Activated CD8-positive, alpha-beta T cell treated with anti-CD3 and anti-CD28 coated beads for 36 hours (primary cell): ENCODE measurements at regions not wholly inside any gene's neighbourhood (a gene's known extent, or its start where the extent isn't known, plus 50 kb on each side); places are given as distances from the start of the nearest gene placed in this dataset.

ENCODE experiments used
- ATAC-seq: fragments of 200-7000 bp; cut with Tn5 transposase; one replicate; pipeline ENCODE4 v1.10.0; 2021; ENCODE audit warnings: mild to moderate bottlenecking, moderate library complexity
- CTCF ChIA-PET: fragments of 350-600 bp; sonication (Branson Sonifier 250); formaldehyde crosslinking; loops from one replicate; lab custom pipeline; 2021; ENCODE audit warnings: antibody characterized with exemption; lab: Charles Lee
- POLR2A ChIA-PET: fragments of 350-600 bp; sonication (Branson Sonifier 250); formaldehyde crosslinking; loops from one replicate; lab custom pipeline; 2021; ENCODE audit warnings: antibody characterized with exemption; lab: Charles Lee
- DNase-seq: peaks from one replicate; pipeline ENCODE4 v3.0.0-alpha.2; 2020
- H3K27ac Mint-ChIP-seq: one replicate; pipeline ENCODE4 v1.8.0; 2021; ENCODE audit warnings: mild to moderate bottlenecking, mixed read lengths
- H3K27me3 Mint-ChIP-seq: one replicate; pipeline ENCODE4 v1.8.0; 2021; ENCODE audit warnings: mixed read lengths
- H3K36me3 Mint-ChIP-seq: one replicate; pipeline ENCODE4 v1.8.0; 2021; ENCODE audit warnings: low read depth, mixed read lengths
- H3K4me1 Mint-ChIP-seq: one replicate; pipeline ENCODE4 v1.8.0; 2021; ENCODE audit warnings: low read depth, mixed read lengths
- H3K4me3 Mint-ChIP-seq: one replicate; pipeline ENCODE4 v1.8.0; 2021; ENCODE audit warnings: mild to moderate bottlenecking, moderate library complexity, mixed read lengths
- H3K9me3 Mint-ChIP-seq: one replicate; pipeline ENCODE4 v1.8.0; 2021; ENCODE audit warnings: mixed read lengths
- intact Hi-C: fragments of 100-400 bp; cut with micrococcal nuclease; formaldehyde crosslinking; loops from one replicate; pipeline ENCODE4 v1.10.0; 2022
- TF ChIP-seq, protein P1 (sequence below): fragments of 200-600 bp; IDR thresholded peaks from one replicate; pipeline ENCODE4 v1.8.0; 2022; ENCODE audit warnings: antibody characterized with exemption, mild to moderate bottlenecking

DNA sequence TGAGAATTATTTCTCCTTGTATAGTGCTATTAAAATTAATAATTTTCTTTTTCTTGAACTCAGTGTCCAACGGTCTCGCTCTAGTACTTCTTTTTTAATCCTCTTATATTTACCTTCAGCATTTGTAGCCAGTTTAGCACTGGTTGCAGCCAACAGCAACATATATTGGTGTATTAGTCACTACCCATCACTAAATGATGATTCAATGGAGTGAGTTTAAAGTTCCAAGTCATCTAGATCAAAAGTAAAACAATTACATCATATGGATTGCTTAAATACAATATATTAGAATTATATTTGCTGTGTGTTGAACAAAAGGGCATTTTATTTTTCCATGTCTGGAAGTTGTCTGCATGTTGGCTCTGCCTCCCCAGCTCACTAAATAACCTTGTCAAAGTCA lies 591.8 kb downstream of the ADGRL2 start:
- Mint-ChIP-seq H3K4me1 (no peaks in the 10 kb centered on the region), H3K4me3 (no peak overlapping the region), H3K9me3 (peaks cover 2% of the 10 kb centered on the region), H3K27ac (no peak overlapping the region), H3K36me3 (no peaks in the 10 kb centered on the region), H3K27me3 (no peaks in the 10 kb centered on the region)
- POLR2A ChIA-PET = no interaction called here
- CTCF ChIA-PET = no interaction called here
- intact Hi-C loops = no loop called here
- no peak for ATAC-seq
- TF ChIP-seq, protein P1, sequence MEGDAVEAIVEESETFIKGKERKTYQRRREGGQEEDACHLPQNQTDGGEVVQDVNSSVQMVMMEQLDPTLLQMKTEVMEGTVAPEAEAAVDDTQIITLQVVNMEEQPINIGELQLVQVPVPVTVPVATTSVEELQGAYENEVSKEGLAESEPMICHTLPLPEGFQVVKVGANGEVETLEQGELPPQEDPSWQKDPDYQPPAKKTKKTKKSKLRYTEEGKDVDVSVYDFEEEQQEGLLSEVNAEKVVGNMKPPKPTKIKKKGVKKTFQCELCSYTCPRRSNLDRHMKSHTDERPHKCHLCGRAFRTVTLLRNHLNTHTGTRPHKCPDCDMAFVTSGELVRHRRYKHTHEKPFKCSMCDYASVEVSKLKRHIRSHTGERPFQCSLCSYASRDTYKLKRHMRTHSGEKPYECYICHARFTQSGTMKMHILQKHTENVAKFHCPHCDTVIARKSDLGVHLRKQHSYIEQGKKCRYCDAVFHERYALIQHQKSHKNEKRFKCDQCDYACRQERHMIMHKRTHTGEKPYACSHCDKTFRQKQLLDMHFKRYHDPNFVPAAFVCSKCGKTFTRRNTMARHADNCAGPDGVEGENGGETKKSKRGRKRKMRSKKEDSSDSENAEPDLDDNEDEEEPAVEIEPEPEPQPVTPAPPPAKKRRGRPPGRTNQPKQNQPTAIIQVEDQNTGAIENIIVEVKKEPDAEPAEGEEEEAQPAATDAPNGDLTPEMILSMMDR = no peak
- no peak for DNase-seq

DNA sequence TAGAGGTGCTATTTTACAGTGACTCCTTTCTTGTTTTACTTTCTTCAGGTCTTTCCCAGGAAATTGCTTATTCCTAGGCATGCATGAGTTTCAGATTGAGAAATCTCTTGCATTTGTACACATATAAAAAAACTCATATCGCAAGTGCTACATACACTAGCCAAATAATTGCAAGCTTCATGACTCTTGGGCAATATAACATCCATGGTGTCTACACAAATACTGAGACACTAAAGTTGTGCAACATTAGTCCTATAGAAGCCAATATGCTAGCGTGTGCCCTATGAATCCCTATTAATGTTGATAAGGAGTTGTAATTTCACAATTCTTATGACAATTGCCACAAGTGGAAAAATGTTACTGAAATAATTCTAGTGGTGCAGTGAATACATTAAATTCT lies 591.0 kb downstream of the ADGRL2 start:
- CTCF ChIA-PET = no interaction called here
- Mint-ChIP-seq H3K36me3 (no peaks in the 10 kb centered on the region), H3K27ac (no peak overlapping the region), H3K27me3 (no peaks in the 10 kb centered on the region), H3K4me1 (no peaks in the 10 kb centered on the region), H3K9me3 (peaks cover 2% of the 10 kb centered on the region), H3K4me3 (no peak overlapping the region)
- intact Hi-C loops = no loop called here
- no peak for DNase-seq
- no peak for ATAC-seq
- TF ChIP-seq, protein P1 = no peak
- POLR2A ChIA-PET = no interaction called here

DNA sequence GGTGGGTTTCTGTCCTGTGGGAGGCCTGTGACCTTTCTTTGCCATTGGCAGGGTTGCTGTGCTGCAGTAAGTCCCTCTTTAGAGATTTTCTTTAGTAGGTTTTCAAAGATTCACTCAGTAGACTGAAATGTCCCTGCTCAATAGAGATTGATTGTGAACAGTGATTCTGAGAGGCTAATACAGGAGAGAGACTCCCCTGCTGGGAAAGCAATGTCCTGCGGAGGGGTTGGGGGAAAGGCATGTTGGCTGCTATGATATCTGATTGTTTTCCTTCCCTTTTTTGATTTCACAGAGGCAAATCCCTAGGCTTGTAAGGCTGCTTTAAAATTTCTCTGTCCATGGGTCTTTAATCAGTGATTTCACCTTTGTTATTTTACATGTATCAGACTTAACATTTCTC lies 589.9 kb downstream of the ADGRL2 start:
- intact Hi-C loops = no loop called here
- Mint-ChIP-seq H3K4me1 (no peaks in the 10 kb centered on the region), H3K27ac (no peak overlapping the region), H3K4me3 (no peak overlapping the region), H3K9me3 (peaks cover 3% of the 10 kb centered on the region), H3K36me3 (no peaks in the 10 kb centered on the region), H3K27me3 (no peaks in the 10 kb centered on the region)
- TF ChIP-seq, protein P1 = no peak
- ATAC-seq (no peak), DNase-seq (no peak)
- CTCF ChIA-PET = no interaction called here
- POLR2A ChIA-PET = no interaction called here

DNA sequence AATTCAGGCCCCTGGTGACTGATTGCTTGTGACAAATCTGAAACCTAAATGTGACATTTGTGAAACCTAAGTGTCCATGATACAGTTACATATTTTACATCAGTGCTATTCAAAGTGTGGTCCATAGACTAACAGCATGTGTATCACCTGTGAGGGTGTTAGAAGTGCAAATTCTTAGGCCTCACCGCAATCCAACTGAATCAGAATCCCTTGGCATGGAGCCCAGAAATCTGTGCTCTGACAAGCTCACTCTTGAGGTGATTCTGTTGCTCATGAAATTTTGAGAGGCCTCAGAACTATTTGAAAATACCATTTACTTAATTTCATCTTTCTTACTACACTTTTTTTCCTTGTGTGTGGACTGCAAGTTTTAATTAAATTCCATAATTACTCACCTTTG lies 587.9 kb downstream of the ADGRL2 start:
- Mint-ChIP-seq H3K27me3 (no peaks in the 10 kb centered on the region), H3K9me3 (peaks cover 3% of the 10 kb centered on the region), H3K4me1 (no peaks in the 10 kb centered on the region), H3K36me3 (no peaks in the 10 kb centered on the region), H3K4me3 (no peak overlapping the region), H3K27ac (no peak overlapping the region)
- intact Hi-C loops = no loop called here
- DNase-seq = no peak
- ATAC-seq = no peak
- POLR2A ChIA-PET = no interaction called here
- CTCF ChIA-PET = no interaction called here
- TF ChIP-seq, protein P1 = no peak

DNA sequence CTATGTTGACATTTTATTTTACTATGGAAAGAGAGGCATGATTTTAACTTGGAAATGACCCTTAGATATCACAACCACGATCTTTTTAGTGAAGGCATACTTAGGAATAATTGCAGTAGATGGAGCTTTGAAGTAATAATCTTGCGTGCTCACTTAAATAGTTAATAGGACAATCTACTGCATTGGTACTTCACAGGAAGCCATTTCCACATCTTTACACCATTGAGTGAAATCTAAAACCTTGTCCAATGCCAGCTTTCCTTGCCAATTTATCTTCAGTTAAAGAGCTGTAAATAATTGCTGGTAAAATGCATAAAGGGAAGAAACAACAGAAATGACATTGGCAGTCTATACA lies 586.3 kb downstream of the ADGRL2 start:
- intact Hi-C loops = no loop called here
- Mint-ChIP-seq H3K36me3 (no peaks in the 10 kb centered on the region), H3K27ac (no peak overlapping the region), H3K9me3 (peaks cover 3% of the 10 kb centered on the region), H3K4me1 (no peaks in the 10 kb centered on the region), H3K27me3 (no peaks in the 10 kb centered on the region), H3K4me3 (no peak overlapping the region)
- DNase-seq = no peak
- CTCF ChIA-PET = no interaction called here
- TF ChIP-seq, protein P1 = no peak
- no peak for ATAC-seq
- POLR2A ChIA-PET = no interaction called here
